ENCODE measurements at regions not wholly inside any gene's neighbourhood (a gene's known extent, or its start where the extent isn't known, plus 50 kb on each side); places are given as distances from the start of the nearest gene placed in this dataset.

GRCh38 chr2:60285626-60286316, 267.7 kb downstream of the BCL11A start:
- H3K27me3 ChIP-seq (ENCODE audit: control insufficient read depth, insufficient read depth, low read length) = no peaks in the 10 kb centered on the region
- H3K4me3 ChIP-seq (ENCODE audit: low read length) = no peak overlapping the region
- H3K27ac ChIP-seq (ENCODE audit: low read length) = no peak overlapping the region
- peaks cover 7% of the 10 kb centered on the region for H3K4me1 ChIP-seq (ENCODE audit: control insufficient read depth, low read depth, low read length)
- H3K36me3 ChIP-seq (ENCODE audit: control insufficient read depth, low read depth, low read length) = no peaks in the 10 kb centered on the region
- no peak overlapping the region for H3K9ac ChIP-seq (ENCODE audit: low read length)
- no peaks in the 10 kb centered on the region for H3K9me3 ChIP-seq (ENCODE audit: control insufficient read depth, low read depth, low read length)

GRCh38 chr2:60283626-60284025, 269.8 kb downstream of the BCL11A start:
- no peak overlapping the region for H3K27ac ChIP-seq (ENCODE audit: low read length)
- no peaks in the 10 kb centered on the region for H3K36me3 ChIP-seq (ENCODE audit: control insufficient read depth, low read depth, low read length)
- peaks cover 6% of the 10 kb centered on the region for H3K4me1 ChIP-seq (ENCODE audit: control insufficient read depth, low read depth, low read length)
- no peak overlapping the region for H3K4me3 ChIP-seq (ENCODE audit: low read length)
- no peak overlapping the region for H3K9ac ChIP-seq (ENCODE audit: low read length)
- H3K27me3 ChIP-seq (ENCODE audit: control insufficient read depth, insufficient read depth, low read length) = no peaks in the 10 kb centered on the region
- H3K9me3 ChIP-seq (ENCODE audit: control insufficient read depth, low read depth, low read length) = no peaks in the 10 kb centered on the region

- Histone ChIP-seq H3K9me3 (ENCODE audit: control insufficient read depth, low read depth, low read length) (no peaks in the 10 kb centered on the region), H3K27me3 (ENCODE audit: control insufficient read depth, insufficient read depth, low read length) (no peaks in the 10 kb centered on the region), H3K27ac (ENCODE audit: low read length) (no peak overlapping the region), H3K4me1 (ENCODE audit: control insufficient read depth, low read depth, low read length) (peaks cover 6% of the 10 kb centered on the region), H3K9ac (ENCODE audit: low read length) (no peak overlapping the region), H3K36me3 (ENCODE audit: control insufficient read depth, low read depth, low read length) (no peaks in the 10 kb centered on the region), H3K4me3 (ENCODE audit: low read length) (no peak overlapping the region)
These were observed 270.6 kb downstream of the BCL11A start for GRCh38 chr2:60282886-60283285.

GRCh38 chr2:60281730-60282129, 271.7 kb downstream of the BCL11A start:
- Histone ChIP-seq H3K9me3 (ENCODE audit: control insufficient read depth, low read depth, low read length) (no peaks in the 10 kb centered on the region), H3K36me3 (ENCODE audit: control insufficient read depth, low read depth, low read length) (no peaks in the 10 kb centered on the region), H3K4me1 (ENCODE audit: control insufficient read depth, low read depth, low read length) (peaks cover 6% of the 10 kb centered on the region), H3K9ac (ENCODE audit: low read length) (no peak overlapping the region), H3K4me3 (ENCODE audit: low read length) (no peak overlapping the region), H3K27me3 (ENCODE audit: control insufficient read depth, insufficient read depth, low read length) (no peaks in the 10 kb centered on the region), H3K27ac (ENCODE audit: low read length) (no peak overlapping the region)

GRCh38 chr2:60280238-60280637, 273.2 kb downstream of the BCL11A start:
- H3K9me3 ChIP-seq (ENCODE audit: control insufficient read depth, low read depth, low read length) = no peaks in the 10 kb centered on the region
- H3K27me3 ChIP-seq (ENCODE audit: control insufficient read depth, insufficient read depth, low read length) = no peaks in the 10 kb centered on the region
- H3K4me3 ChIP-seq (ENCODE audit: low read length) = no peak overlapping the region
- no peaks in the 10 kb centered on the region for H3K4me1 ChIP-seq (ENCODE audit: control insufficient read depth, low read depth, low read length)
- H3K36me3 ChIP-seq (ENCODE audit: control insufficient read depth, low read depth, low read length) = no peaks in the 10 kb centered on the region
- H3K9ac ChIP-seq (ENCODE audit: low read length) = no peak overlapping the region
- no peak overlapping the region for H3K27ac ChIP-seq (ENCODE audit: low read length)

GRCh38 chr2:60278906-60279305, 274.5 kb downstream of the BCL11A start:
- Histone ChIP-seq H3K4me1 (ENCODE audit: control insufficient read depth, low read depth, low read length) (no peaks in the 10 kb centered on the region), H3K4me3 (ENCODE audit: low read length) (no peak overlapping the region), H3K27ac (ENCODE audit: low read length) (no peak overlapping the region), H3K9me3 (ENCODE audit: control insufficient read depth, low read depth, low read length) (peaks cover 6% of the 10 kb centered on the region), H3K9ac (ENCODE audit: low read length) (no peak overlapping the region), H3K36me3 (ENCODE audit: control insufficient read depth, low read depth, low read length) (no peaks in the 10 kb centered on the region), H3K27me3 (ENCODE audit: control insufficient read depth, insufficient read depth, low read length) (no peaks in the 10 kb centered on the region)

GRCh38 chr2:60275958-60276357, 277.5 kb downstream of the BCL11A start:
- Histone ChIP-seq H3K4me3 (ENCODE audit: low read length) (no peak overlapping the region), H3K4me1 (ENCODE audit: control insufficient read depth, low read depth, low read length) (no peaks in the 10 kb centered on the region), H3K9me3 (ENCODE audit: control insufficient read depth, low read depth, low read length) (peaks cover 6% of the 10 kb centered on the region), H3K27ac (ENCODE audit: low read length) (no peak overlapping the region), H3K9ac (ENCODE audit: low read length) (no peak overlapping the region), H3K27me3 (ENCODE audit: control insufficient read depth, insufficient read depth, low read length) (no peaks in the 10 kb centered on the region), H3K36me3 (ENCODE audit: control insufficient read depth, low read depth, low read length) (no peaks in the 10 kb centered on the region)

GRCh38 chr2:60273836-60274235, 279.6 kb downstream of the BCL11A start:
- no peak overlapping the region for H3K9ac ChIP-seq (ENCODE audit: low read length)
- H3K27me3 ChIP-seq (ENCODE audit: control insufficient read depth, insufficient read depth, low read length) = no peaks in the 10 kb centered on the region
- no peaks in the 10 kb centered on the region for H3K4me1 ChIP-seq (ENCODE audit: control insufficient read depth, low read depth, low read length)
- H3K36me3 ChIP-seq (ENCODE audit: control insufficient read depth, low read depth, low read length) = no peaks in the 10 kb centered on the region
- H3K9me3 ChIP-seq (ENCODE audit: control insufficient read depth, low read depth, low read length) = peaks cover 6% of the 10 kb centered on the region
- H3K27ac ChIP-seq (ENCODE audit: low read length) = no peak overlapping the region
- no peak overlapping the region for H3K4me3 ChIP-seq (ENCODE audit: low read length)

- Histone ChIP-seq H3K9me3 (ENCODE audit: control insufficient read depth, low read depth, low read length) (peaks cover 6% of the 10 kb centered on the region), H3K27me3 (ENCODE audit: control insufficient read depth, insufficient read depth, low read length) (no peaks in the 10 kb centered on the region)
These were observed 281.7 kb downstream of the BCL11A start for GRCh38 chr2:60271713-60272112.

GRCh38 chr2:60271131-60271530, 282.3 kb downstream of the BCL11A start:
- no peaks in the 10 kb centered on the region for H3K27me3 ChIP-seq (ENCODE audit: control insufficient read depth, insufficient read depth, low read length)
- peaks cover 6% of the 10 kb centered on the region for H3K9me3 ChIP-seq (ENCODE audit: control insufficient read depth, low read depth, low read length)
- no peak overlapping the region for H3K9ac ChIP-seq (ENCODE audit: low read length)
- H3K27ac ChIP-seq (ENCODE audit: low read length) = no peak overlapping the region
- H3K36me3 ChIP-seq (ENCODE audit: control insufficient read depth, low read depth, low read length) = no peaks in the 10 kb centered on the region
- no peak overlapping the region for H3K4me3 ChIP-seq (ENCODE audit: low read length)
- no peaks in the 10 kb centered on the region for H3K4me1 ChIP-seq (ENCODE audit: control insufficient read depth, low read depth, low read length)

More at GRCh38 chr2:60271713-60272112, 281.7 kb downstream of the BCL11A start:
- H3K27ac ChIP-seq (ENCODE audit: low read length) = no peak overlapping the region
- no peaks in the 10 kb centered on the region for H3K4me1 ChIP-seq (ENCODE audit: control insufficient read depth, low read depth, low read length)
- no peak overlapping the region for H3K9ac ChIP-seq (ENCODE audit: low read length)
- H3K4me3 ChIP-seq (ENCODE audit: low read length) = no peak overlapping the region
- no peaks in the 10 kb centered on the region for H3K36me3 ChIP-seq (ENCODE audit: control insufficient read depth, low read depth, low read length)

GRCh38 chr2:60268661-60269060, 284.8 kb downstream of the BCL11A start:
- H3K27me3 ChIP-seq (ENCODE audit: control insufficient read depth, insufficient read depth, low read length) = no peaks in the 10 kb centered on the region
- no peak overlapping the region for H3K9ac ChIP-seq (ENCODE audit: low read length)
- H3K9me3 ChIP-seq (ENCODE audit: control insufficient read depth, low read depth, low read length) = no peaks in the 10 kb centered on the region
- no peak overlapping the region for H3K27ac ChIP-seq (ENCODE audit: low read length)
- H3K36me3 ChIP-seq (ENCODE audit: control insufficient read depth, low read depth, low read length) = no peaks in the 10 kb centered on the region
- no peak overlapping the region for H3K4me3 ChIP-seq (ENCODE audit: low read length)
- no peaks in the 10 kb centered on the region for H3K4me1 ChIP-seq (ENCODE audit: control insufficient read depth, low read depth, low read length)

- Histone ChIP-seq H3K27ac (ENCODE audit: low read length) (no peak overlapping the region), H3K4me3 (ENCODE audit: low read length) (no peak overlapping the region), H3K4me1 (ENCODE audit: control insufficient read depth, low read depth, low read length) (no peaks in the 10 kb centered on the region), H3K36me3 (ENCODE audit: control insufficient read depth, low read depth, low read length) (no peaks in the 10 kb centered on the region), H3K27me3 (ENCODE audit: control insufficient read depth, insufficient read depth, low read length) (no peaks in the 10 kb centered on the region), H3K9me3 (ENCODE audit: control insufficient read depth, low read depth, low read length) (no peaks in the 10 kb centered on the region), H3K9ac (ENCODE audit: low read length) (no peak overlapping the region)
These were observed 285.4 kb downstream of the BCL11A start for GRCh38 chr2:60268032-60268431.

Data from iPS-18a (cell line).